ENCODE measurements at regions not wholly inside any gene's neighbourhood (a gene's known extent, or its start where the extent isn't known, plus 50 kb on each side); places are given as distances from the start of the nearest gene placed in this dataset.

DNA sequence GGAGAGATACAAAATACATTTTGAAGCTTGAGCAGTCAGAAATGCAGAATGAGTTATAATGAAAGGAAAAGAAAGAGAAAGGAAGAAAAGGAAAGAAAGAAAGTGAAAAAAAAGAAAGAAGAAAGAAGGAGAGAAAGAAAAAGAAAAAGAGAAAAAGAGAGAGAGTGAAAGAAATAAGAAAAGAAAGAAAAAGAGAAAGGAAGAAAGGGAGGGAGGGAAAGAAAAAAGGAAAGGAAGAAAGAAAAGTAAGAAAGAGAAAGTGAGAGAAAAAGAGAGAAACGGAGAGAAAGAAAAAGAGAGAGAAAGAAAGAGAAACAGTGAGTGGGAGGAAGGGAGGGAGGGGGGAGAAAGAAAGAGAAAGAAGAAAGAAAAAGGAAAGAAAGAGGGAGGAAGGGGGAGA, 549.9 kb downstream of the GALC start:
- Histone ChIP-seq H3K4me2 (ENCODE audit: insufficient read depth, low read length) (no peak overlapping the region), H3K4me3 (ENCODE audit: insufficient read depth, low read length) (no peak overlapping the region), H3K9me3 (ENCODE audit: low read depth, low read length) (no peaks in the 10 kb centered on the region), H2AFZ (ENCODE audit: low read length) (no peak overlapping the region), H3K27me3 (ENCODE audit: insufficient read depth, low read length) (no peaks in the 10 kb centered on the region), H3K36me3 (ENCODE audit: insufficient read depth, low read length) (no peaks in the 10 kb centered on the region), H3K4me1 (ENCODE audit: insufficient read depth, low read length) (no peaks in the 10 kb centered on the region), H3K79me2 (ENCODE audit: insufficient read depth, low read length) (no peaks in the 10 kb centered on the region), H3K27ac (ENCODE audit: low read depth, low read length) (no peak overlapping the region), H4K20me1 (ENCODE audit: insufficient read depth, low read length) (no peaks in the 10 kb centered on the region)
- TF ChIP-seq, protein P1, sequence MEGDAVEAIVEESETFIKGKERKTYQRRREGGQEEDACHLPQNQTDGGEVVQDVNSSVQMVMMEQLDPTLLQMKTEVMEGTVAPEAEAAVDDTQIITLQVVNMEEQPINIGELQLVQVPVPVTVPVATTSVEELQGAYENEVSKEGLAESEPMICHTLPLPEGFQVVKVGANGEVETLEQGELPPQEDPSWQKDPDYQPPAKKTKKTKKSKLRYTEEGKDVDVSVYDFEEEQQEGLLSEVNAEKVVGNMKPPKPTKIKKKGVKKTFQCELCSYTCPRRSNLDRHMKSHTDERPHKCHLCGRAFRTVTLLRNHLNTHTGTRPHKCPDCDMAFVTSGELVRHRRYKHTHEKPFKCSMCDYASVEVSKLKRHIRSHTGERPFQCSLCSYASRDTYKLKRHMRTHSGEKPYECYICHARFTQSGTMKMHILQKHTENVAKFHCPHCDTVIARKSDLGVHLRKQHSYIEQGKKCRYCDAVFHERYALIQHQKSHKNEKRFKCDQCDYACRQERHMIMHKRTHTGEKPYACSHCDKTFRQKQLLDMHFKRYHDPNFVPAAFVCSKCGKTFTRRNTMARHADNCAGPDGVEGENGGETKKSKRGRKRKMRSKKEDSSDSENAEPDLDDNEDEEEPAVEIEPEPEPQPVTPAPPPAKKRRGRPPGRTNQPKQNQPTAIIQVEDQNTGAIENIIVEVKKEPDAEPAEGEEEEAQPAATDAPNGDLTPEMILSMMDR (IDR thresholded peaks at IDR 0.05; ENCODE audit: extremely low read depth, low read depth, low read length): no peak
- no peak for DNase-seq (ENCODE audit: insufficient read length, low spot score, missing footprints)

DNA sequence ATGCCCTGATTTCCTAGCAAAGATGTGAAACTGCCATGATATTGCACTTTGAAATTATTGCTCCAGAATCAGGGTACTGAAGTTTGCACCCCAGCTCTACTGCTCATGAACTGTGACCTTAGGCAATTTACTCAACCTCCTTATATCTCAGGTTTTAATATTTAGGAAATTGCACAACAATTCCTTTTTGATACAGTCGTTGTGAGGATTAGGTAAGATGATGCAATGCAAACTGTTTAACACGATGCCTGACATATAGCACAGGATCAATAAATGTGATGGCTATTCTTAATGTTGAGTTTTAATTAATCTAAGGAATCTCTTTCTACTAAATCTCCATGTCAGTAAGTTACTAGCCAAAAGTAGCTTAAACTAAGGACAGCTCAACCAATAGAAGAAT, 555.8 kb downstream of the GALC start:
- Histone ChIP-seq H3K79me2 (ENCODE audit: insufficient read depth, low read length) (no peaks in the 10 kb centered on the region), H3K4me1 (ENCODE audit: insufficient read depth, low read length) (no peaks in the 10 kb centered on the region), H3K9me3 (ENCODE audit: low read depth, low read length) (no peaks in the 10 kb centered on the region), H4K20me1 (ENCODE audit: insufficient read depth, low read length) (no peaks in the 10 kb centered on the region), H3K27me3 (ENCODE audit: insufficient read depth, low read length) (no peaks in the 10 kb centered on the region), H3K36me3 (ENCODE audit: insufficient read depth, low read length) (no peaks in the 10 kb centered on the region), H3K27ac (ENCODE audit: low read depth, low read length) (no peak overlapping the region), H3K4me2 (ENCODE audit: insufficient read depth, low read length) (no peak overlapping the region), H3K4me3 (ENCODE audit: insufficient read depth, low read length) (no peak overlapping the region), H2AFZ (ENCODE audit: low read length) (no peak overlapping the region)
- DNase-seq (ENCODE audit: insufficient read length, low spot score, missing footprints): no peak
- TF ChIP-seq, protein P1 (IDR thresholded peaks at IDR 0.05; ENCODE audit: extremely low read depth, low read depth, low read length): no peak

DNA sequence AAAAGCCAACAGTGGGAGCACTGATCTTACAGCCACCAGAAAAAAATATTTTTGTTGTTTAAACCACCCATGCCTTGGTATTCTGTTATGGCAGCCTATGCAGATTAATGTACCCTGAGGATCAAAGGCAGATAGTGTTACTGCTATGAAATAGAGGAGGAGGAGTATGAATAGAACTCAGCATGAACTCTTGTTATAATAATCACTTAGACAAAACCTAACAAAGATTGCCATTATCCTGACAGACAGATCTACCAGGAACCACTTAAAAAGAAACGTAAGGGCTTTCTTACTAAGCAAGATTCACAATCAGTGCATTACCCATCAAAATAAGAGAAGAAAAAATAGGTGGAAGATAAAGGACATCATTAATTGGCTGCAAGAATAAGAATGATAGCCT, 558.3 kb downstream of the GALC start:
- no peak overlapping the region for H2AFZ ChIP-seq (ENCODE audit: low read length)
- no peak overlapping the region for H3K4me2 ChIP-seq (ENCODE audit: insufficient read depth, low read length)
- no peaks in the 10 kb centered on the region for H3K79me2 ChIP-seq (ENCODE audit: insufficient read depth, low read length)
- TF ChIP-seq, protein P1 (IDR thresholded peaks at IDR 0.05; ENCODE audit: extremely low read depth, low read depth, low read length): no peak
- DNase-seq (ENCODE audit: insufficient read length, low spot score, missing footprints): no peak
- no peaks in the 10 kb centered on the region for H3K27me3 ChIP-seq (ENCODE audit: insufficient read depth, low read length)
- H4K20me1 ChIP-seq (ENCODE audit: insufficient read depth, low read length): no peaks in the 10 kb centered on the region
- H3K4me3 ChIP-seq (ENCODE audit: insufficient read depth, low read length): no peak overlapping the region
- no peaks in the 10 kb centered on the region for H3K36me3 ChIP-seq (ENCODE audit: insufficient read depth, low read length)
- no peak overlapping the region for H3K27ac ChIP-seq (ENCODE audit: low read depth, low read length)
- no peaks in the 10 kb centered on the region for H3K9me3 ChIP-seq (ENCODE audit: low read depth, low read length)
- H3K4me1 ChIP-seq (ENCODE audit: insufficient read depth, low read length): no peaks in the 10 kb centered on the region

DNA sequence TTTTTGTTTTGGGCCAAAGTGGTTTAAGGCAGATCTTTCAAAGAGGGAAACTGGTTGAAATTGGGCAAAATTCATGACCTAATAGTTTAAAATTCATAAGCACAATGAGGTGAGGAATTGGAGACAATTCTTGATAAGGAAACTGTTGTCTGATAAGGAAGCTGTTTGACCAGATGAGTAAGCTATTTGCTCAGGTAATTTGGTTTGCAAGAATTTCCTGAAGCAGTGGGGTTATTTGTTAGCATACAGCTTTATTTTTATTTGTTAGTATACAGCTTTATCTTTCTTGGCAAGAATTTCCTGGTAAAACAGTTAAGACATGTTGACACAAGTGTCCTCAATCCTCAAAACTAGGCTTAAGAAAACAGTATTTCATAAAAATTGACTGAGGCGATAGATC, 559.0 kb downstream of the GALC start:
- Histone ChIP-seq H3K27ac (ENCODE audit: low read depth, low read length) (no peak overlapping the region), H3K4me1 (ENCODE audit: insufficient read depth, low read length) (no peaks in the 10 kb centered on the region), H4K20me1 (ENCODE audit: insufficient read depth, low read length) (no peaks in the 10 kb centered on the region), H2AFZ (ENCODE audit: low read length) (no peak overlapping the region), H3K4me3 (ENCODE audit: insufficient read depth, low read length) (no peak overlapping the region), H3K79me2 (ENCODE audit: insufficient read depth, low read length) (no peaks in the 10 kb centered on the region), H3K4me2 (ENCODE audit: insufficient read depth, low read length) (no peak overlapping the region), H3K27me3 (ENCODE audit: insufficient read depth, low read length) (no peaks in the 10 kb centered on the region), H3K36me3 (ENCODE audit: insufficient read depth, low read length) (no peaks in the 10 kb centered on the region), H3K9me3 (ENCODE audit: low read depth, low read length) (no peaks in the 10 kb centered on the region)
- no peak for DNase-seq (ENCODE audit: insufficient read length, low spot score, missing footprints)
- TF ChIP-seq, protein P1 (IDR thresholded peaks at IDR 0.05; ENCODE audit: extremely low read depth, low read depth, low read length): no peak
